Ishikawa (cell line): ENCODE measurements at regions not wholly inside any gene's neighbourhood (a gene's known extent, or its start where the extent isn't known, plus 50 kb on each side); places are given as distances from the start of the nearest gene placed in this dataset.

ENCODE experiments used
- CEBPB ChIP-seq: IDR thresholded peaks from 2 replicates; pipeline ENCODE4 v1.6.1; 2012
- CREB1 ChIP-seq: IDR thresholded peaks from 2 replicates; pipeline ENCODE4 v1.6.1; 2012; ENCODE audit warnings: low read depth
- EGR1 ChIP-seq: IDR thresholded peaks from 2 replicates; pipeline ENCODE4 v1.6.1; 2012
- EP300 ChIP-seq: IDR thresholded peaks from 2 replicates; pipeline ENCODE4 v1.6.1; 2012; ENCODE audit warnings: borderline replicate concordance
- FOXM1 ChIP-seq: IDR thresholded peaks from 2 replicates; pipeline ENCODE4 v1.6.1; 2012; ENCODE audit warnings: low read depth, borderline replicate concordance
- MAX ChIP-seq: IDR thresholded peaks from 2 replicates; pipeline ENCODE4 v1.6.1; 2012
- NFIC ChIP-seq: IDR thresholded peaks from 2 replicates; pipeline ENCODE4 v1.6.1; 2012
- RAD21 ChIP-seq: IDR thresholded peaks from 2 replicates; pipeline ENCODE4 v1.6.1; 2012; ENCODE audit warnings: low read depth
- REST ChIP-seq: IDR thresholded peaks from 2 replicates; pipeline ENCODE4 v1.6.1; 2012; ENCODE audit warnings: low read depth, mild to moderate bottlenecking
- TAF1 ChIP-seq: IDR thresholded peaks from 2 replicates; pipeline ENCODE4 v1.6.1; 2012; ENCODE audit warnings: low read depth, mild to moderate bottlenecking
- TCF12 ChIP-seq: IDR thresholded peaks from 2 replicates; pipeline ENCODE4 v1.6.1; 2012; ENCODE audit warnings: low read depth
- TEAD4 ChIP-seq: IDR thresholded peaks from 2 replicates; pipeline ENCODE4 v1.6.1; 2012
- USF1 ChIP-seq: IDR thresholded peaks from 2 replicates; pipeline ENCODE4 v1.6.1; 2012
- YY1 ChIP-seq: IDR thresholded peaks from 2 replicates; pipeline ENCODE4 v1.6.1; 2012; ENCODE audit warnings: low read depth
- ZBTB7A ChIP-seq: IDR thresholded peaks from 2 replicates; pipeline ENCODE4 v1.6.1; 2012; ENCODE audit warnings: low read depth

GRCh38 chr2:146031158-146031557 lies 1511.2 kb upstream of the ZEB2 start:
- no peak for TF ChIP-seq FOXM1
- no peak for TF ChIP-seq MAX
- TF ChIP-seq REST, result no peak

GRCh38 chr2:146027156-146027555 lies 1507.2 kb upstream of the ZEB2 start:
- no peak for TF ChIP-seq CEBPB
- no peak for TF ChIP-seq CREB1
- TF ChIP-seq FOXM1, result no peak
- no peak for TF ChIP-seq ZBTB7A
- no peak for TF ChIP-seq RAD21
- TF ChIP-seq USF1, result no peak

- TF ChIP-seq TAF1 (no peak), EGR1 (no peak), CREB1 (no peak), FOXM1 (no peak), REST (no peak), MAX (no peak), ZBTB7A (no peak), USF1 (no peak), CEBPB (no peak), EP300 (no peak), TEAD4 (no peak), TCF12 (no peak), YY1 (no peak)
Measured at GRCh38 chr2:146025519-146025918, 1505.6 kb upstream of the ZEB2 start.

GRCh38 chr2:146024212-146024743 lies 1504.4 kb upstream of the ZEB2 start:
- no peak for TF ChIP-seq USF1
- no peak for TF ChIP-seq FOXM1
- no peak for TF ChIP-seq MAX
- TF ChIP-seq CREB1, result no peak
- no peak for TF ChIP-seq TCF12
- no peak for TF ChIP-seq EGR1
- TF ChIP-seq YY1, result no peak
- TF ChIP-seq REST, result no peak
- no peak for TF ChIP-seq ZBTB7A
- no peak for TF ChIP-seq EP300
- TF ChIP-seq TEAD4, result no peak
- TF ChIP-seq NFIC, result no peak
- TF ChIP-seq CEBPB, result no peak
- TF ChIP-seq RAD21, result no peak
- TF ChIP-seq TAF1, result no peak
